DND-41 (cell line): ENCODE measurements at regions not wholly inside any gene's neighbourhood (a gene's known extent, or its start where the extent isn't known, plus 50 kb on each side); places are given as distances from the start of the nearest gene placed in this dataset.

Experiments used
- EZH2 ChIP-seq: IDR thresholded peaks from 3 replicates; pipeline ENCODE4 v1.6.1; 2012; ENCODE audit warnings: borderline replicate concordance, low read depth, mild to moderate bottlenecking, moderate library complexity, low read length, inconsistent platforms; ENCODE audit not compliant: severe bottlenecking
- TF ChIP-seq, protein P1 (sequence below): IDR thresholded peaks from 2 replicates; pipeline ENCODE4 v1.5.1; 2012; ENCODE audit warnings: borderline replicate concordance, low read length, moderate library complexity, mild to moderate bottlenecking; ENCODE audit not compliant: poor library complexity, severe bottlenecking; ENCODE audit errors: extremely low read depth

DNA sequence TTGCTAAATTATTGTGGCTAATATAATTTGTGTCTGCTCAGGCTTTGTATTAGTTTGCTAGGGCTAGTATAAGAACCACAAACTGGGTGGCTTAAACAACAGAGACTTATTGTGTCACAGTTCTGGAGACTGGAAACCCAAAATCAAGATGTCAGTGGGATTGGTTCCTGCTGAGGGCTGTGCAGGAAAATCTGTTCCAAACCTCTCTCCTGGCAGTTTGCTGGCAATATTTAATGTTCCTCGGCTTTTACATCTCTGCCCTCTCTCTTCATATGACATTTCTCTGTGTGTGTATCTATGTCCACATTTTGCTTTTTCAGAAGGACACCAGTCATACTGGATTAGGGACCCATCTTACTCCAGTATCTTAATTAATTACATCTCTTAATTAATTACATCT lies 498.8 kb upstream of the CD180 start:
- no peak for TF ChIP-seq EZH2
- TF ChIP-seq, protein P1, sequence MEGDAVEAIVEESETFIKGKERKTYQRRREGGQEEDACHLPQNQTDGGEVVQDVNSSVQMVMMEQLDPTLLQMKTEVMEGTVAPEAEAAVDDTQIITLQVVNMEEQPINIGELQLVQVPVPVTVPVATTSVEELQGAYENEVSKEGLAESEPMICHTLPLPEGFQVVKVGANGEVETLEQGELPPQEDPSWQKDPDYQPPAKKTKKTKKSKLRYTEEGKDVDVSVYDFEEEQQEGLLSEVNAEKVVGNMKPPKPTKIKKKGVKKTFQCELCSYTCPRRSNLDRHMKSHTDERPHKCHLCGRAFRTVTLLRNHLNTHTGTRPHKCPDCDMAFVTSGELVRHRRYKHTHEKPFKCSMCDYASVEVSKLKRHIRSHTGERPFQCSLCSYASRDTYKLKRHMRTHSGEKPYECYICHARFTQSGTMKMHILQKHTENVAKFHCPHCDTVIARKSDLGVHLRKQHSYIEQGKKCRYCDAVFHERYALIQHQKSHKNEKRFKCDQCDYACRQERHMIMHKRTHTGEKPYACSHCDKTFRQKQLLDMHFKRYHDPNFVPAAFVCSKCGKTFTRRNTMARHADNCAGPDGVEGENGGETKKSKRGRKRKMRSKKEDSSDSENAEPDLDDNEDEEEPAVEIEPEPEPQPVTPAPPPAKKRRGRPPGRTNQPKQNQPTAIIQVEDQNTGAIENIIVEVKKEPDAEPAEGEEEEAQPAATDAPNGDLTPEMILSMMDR: no peak
